Heart left ventricle (tissue), 16 donors: ENCODE measurements at regions not wholly inside any gene's neighbourhood (a gene's known extent, or its start where the extent isn't known, plus 50 kb on each side); places are given as distances from the start of the nearest gene placed in this dataset.
A peak's percentile ranks its signal among the peaks of the same experiment; 100 is the strongest.

Source experiments
- ATAC-seq, 4 donors: fragments of 200-7000 bp; cut with Tn5 transposase; one replicate each; pipeline ENCODE4 v1.9.1; 2020 to 2022; ENCODE audit warnings: moderate library complexity in 4 of 4, mild to moderate bottlenecking in 3 of 4, moderate number of reproducible peaks in 1 of 4
- DNase-seq, 5 donors: peaks; one replicate each; pipeline ENCODE4 v3.0.0-alpha.2; 2020
- H3K27ac ChIP-seq, 12 donors: fragments of 200-600 bp; sonication (generic) in 4 of 12; one replicate each; pipeline versions ENCODE4 v1.5.0 to v1.8.0; 2016 to 2022; ENCODE audit warnings: mild to moderate bottlenecking in 2 of 12
- H3K27me3 ChIP-seq, 9 donors: fragments of 200-600 bp; sonication (generic) in 2 of 9; one replicate each; pipeline versions ENCODE4 v1.5.1 to v1.8.0; 2016 to 2022; ENCODE audit warnings: mild to moderate bottlenecking in 3 of 9
- H3K36me3 ChIP-seq, 9 donors: fragments of 200-600 bp; sonication (generic) in 2 of 9; one replicate each; pipeline versions ENCODE4 v1.5.0 to v1.8.0; 2018 to 2022; ENCODE audit warnings: mild to moderate bottlenecking in 2 of 9
- H3K4me1 ChIP-seq, 12 donors: fragments of 200-600 bp; sonication (generic) in 4 of 12; one replicate each; pipeline versions ENCODE4 v1.5.0 to v1.8.0; 2016 to 2022; ENCODE audit warnings: mild to moderate bottlenecking in 3 of 12
- H3K4me3 ChIP-seq, 12 donors: fragments of 200-600 bp; sonication (generic) in 4 of 12; one replicate each; pipeline versions ENCODE4 v1.5.0 to v1.8.0; 2017 to 2022; ENCODE audit warnings: mild to moderate bottlenecking in 9 of 12, moderate library complexity in 4 of 12
- H3K9me3 ChIP-seq, 12 donors: fragments of 200-600 bp; sonication (generic) in 4 of 12; one replicate each; pipeline versions ENCODE4 v1.5.0 to v1.8.0; 2016 to 2022; ENCODE audit warnings: mild to moderate bottlenecking in 1 of 12
- CTCF ChIP-seq, 12 donors: fragments of 200-600 bp; sonication (generic) in 4 of 12; IDR thresholded peaks; one replicate each; pipeline versions ENCODE4 v1.5.0 to v1.8.0; 2018 to 2022; ENCODE audit warnings: antibody characterized with exemption in 12 of 12, mild to moderate bottlenecking in 5 of 12
- POLR2A ChIP-seq, 2 donors: fragments of 450-650 bp; IDR thresholded peaks; one replicate each; pipeline ENCODE4 v1.6.1; 2017; ENCODE audit warnings: antibody characterized with exemption in 2 of 2, mild to moderate bottlenecking in 2 of 2, moderate library complexity in 2 of 2
- WGBS, 4 donors: extraction: QIAGEN DNeasy Blood & Tissue Kit in 2 of 4; methylation state at CpG; one replicate each; pipeline versions ENCODE4 v1.1.5 to v1.1.7; 2013 to 2018; 5-methylcytosine and 5-hydroxymethylcytosine counted together
- intact Hi-C, 10 donors: fragments of 100-400 bp; cut with DNase I; formaldehyde crosslinking; loops; one replicate each; pipeline versions ENCODE4 v1.11.1 to v1.14.2; 2022
- donor health status: ischemic (EF 13 %, LVEDD 7.1; RV severe dilation, severe dysfunction).
- donor health status: healthy with polysubstance abuse.
- donor health status: DM: no; HTN: yes; CAD: no.
- donor health status: DM: no; HTN: no; CAD: no.
- donor health status: ischemic (EF 25% LVEDD 6.9; RV normal size, moderate dysfunction).
- donor health status: ischemic (EF 25% LVEDD 5.7; RV mildly dilated, moderate dysfunction).
- donor health status: healthy.
- donor health status: DM: yes; HTN: yes; CAD: no.
- donor health status: ischemic (EF 35%, LVEDD 5.7; RV mildly dilated, moderate dysfunction).
- donor health status: nonischemic (EF 11% LVEDD 7.7; RV severe dilation, severe dysfunction).
- donor health status: DM: yes; HTN: yes; CAD: no.
- donor health status: PGD.
- donor health status: ischemic (EF 29% LVEDD 5.4; RV normal size, mild dysfunction).
- donor health status: nonischemic (EF 23%, LVEDD 6.1; RV moderate dilation, normal function).

GRCh38 chr4:124065422-124065821 lies 647.1 kb downstream of the ANKRD50 start:
- H3K36me3 ChIP-seq, result no peaks in the 10 kb centered on the region
- peaks cover 0 to 15% (median 10%) of the 10 kb centered on the region in 12 donors for H3K9me3 ChIP-seq
- TF ChIP-seq POLR2A (IDR thresholded peaks at IDR 0.05) (no peak), CTCF (IDR thresholded peaks at IDR 0.05) (no peak)
- no peaks in the 10 kb centered on the region for H3K27me3 ChIP-seq
- intact Hi-C loops, result loop anchor here in 1 of 10 donors (10.0 kb wide), 2 partner anchors 171 to 321 kb away; no protein-coding TSS in a partner anchor
- H3K4me1 ChIP-seq, result peaks cover 0 to 22% (median 18%) of the 10 kb centered on the region in 12 donors
- H3K27ac ChIP-seq, result no peak overlapping the region
- DNase-seq, result no peak
- no peak overlapping the region for H3K4me3 ChIP-seq
- no peak for ATAC-seq

- intact Hi-C loops, result loop anchor here in 1 of 10 donors (10.0 kb wide), 2 partner anchors 171 to 321 kb away; no protein-coding TSS in a partner anchor
- no peaks in the 10 kb centered on the region for H3K36me3 ChIP-seq
- H3K9me3 ChIP-seq, result peaks cover 0 to 21% (median 15%) of the 10 kb centered on the region in 12 donors
- no peak for DNase-seq
- peaks cover 0 to 17% (median 13%) of the 10 kb centered on the region in 12 donors for H3K4me1 ChIP-seq
- no peak for ATAC-seq
- no peak overlapping the region for H3K27ac ChIP-seq
- no peak for TF ChIP-seq CTCF (IDR thresholded peaks at IDR 0.05)
- TF ChIP-seq POLR2A (IDR thresholded peaks at IDR 0.05), result no peak
- WGBS, 4 donors, result 84 to 89% (median 87%) methylated on average over 4 of the region's 4 CpGs
- H3K27me3 ChIP-seq, result no peaks in the 10 kb centered on the region
- H3K4me3 ChIP-seq, result no peak overlapping the region
Observed at GRCh38 chr4:124065936-124066335, 646.6 kb downstream of the ANKRD50 start.

- Histone ChIP-seq H3K4me1 (peaks cover 0 to 11% (median 6%) of the 10 kb centered on the region in 12 donors), H3K36me3 (no peaks in the 10 kb centered on the region), H3K27me3 (no peaks in the 10 kb centered on the region), H3K27ac (peak overlapping the region in 1 of 12 donors; percentile 0), H3K9me3 (peaks cover 0 to 27% (median 21%) of the 10 kb centered on the region in 12 donors), H3K4me3 (no peak overlapping the region)
- no peak for ATAC-seq
- intact Hi-C loops, result loop anchor here in 1 of 10 donors (10.0 kb wide), 2 partner anchors 172 to 322 kb away; no protein-coding TSS in a partner anchor
- WGBS, 4 donors, result 93 to 99% (median 94%) methylated on average over 1 of the region's 1 CpG
- TF ChIP-seq CTCF (IDR thresholded peaks at IDR 0.05) (no peak), POLR2A (IDR thresholded peaks at IDR 0.05) (no peak)
- DNase-seq, result no peak
Observed at GRCh38 chr4:124066595-124066994, 645.9 kb downstream of the ANKRD50 start.

GRCh38 chr4:124067046-124067445 lies 645.5 kb downstream of the ANKRD50 start:
- TF ChIP-seq POLR2A (IDR thresholded peaks at IDR 0.05), result no peak
- TF ChIP-seq CTCF (IDR thresholded peaks at IDR 0.05), result no peak
- 90 to 96% (median 92%) methylated on average over 2 of the region's 2 CpGs for WGBS, 4 donors
- peaks cover 0 to 32% (median 25%) of the 10 kb centered on the region in 12 donors for H3K9me3 ChIP-seq
- no peaks in the 10 kb centered on the region for H3K36me3 ChIP-seq
- DNase-seq (no peak), ATAC-seq (no peak)
- no peak overlapping the region for H3K27ac ChIP-seq
- no peak overlapping the region for H3K4me3 ChIP-seq
- intact Hi-C loops, result loop anchor here in 1 of 10 donors (10.0 kb wide), 2 partner anchors 172 to 322 kb away; no protein-coding TSS in a partner anchor
- H3K27me3 ChIP-seq, result no peaks in the 10 kb centered on the region
- peaks cover 0 to 6% (median 2%) of the 10 kb centered on the region in 12 donors for H3K4me1 ChIP-seq
